H1 (cell line): ENCODE measurements at regions not wholly inside any gene's neighbourhood (a gene's known extent, or its start where the extent isn't known, plus 50 kb on each side); places are given as distances from the start of the nearest gene placed in this dataset.

Experiments
- CTCF ChIA-PET: fragments of 300-600 bp; sonication (Branson Sonifier 250); formaldehyde crosslinking; loops from one replicate; lab custom pipeline; 2021; ENCODE audit not compliant: partially characterized antibody; lab: Charles Lee
- POLR2A ChIA-PET: fragments of 300-600 bp; sonication (Branson Sonifier 250); formaldehyde crosslinking; loops from one replicate; lab custom pipeline; 2021; ENCODE audit warnings: inconsistent platforms; ENCODE audit not compliant: partially characterized antibody; lab: Charles Lee
- DNase-seq, 2 experiments: peaks; one replicate each; pipeline versions ENCODE4 v3.0.0 to v3.0.0-alpha.2; 2010 to 2022; ENCODE audit warnings: low spot score in 2 of 2, low read depth in 1 of 2, mixed read lengths in 1 of 2
- FAIRE-seq: peaks from 2 replicates; lab custom pipeline; 2011; peaks lifted over from hg19 to GRCh38; lab: Jason Lieb, UNC
- H2AFZ ChIP-seq: 2 replicates; pipeline ENCODE4 v1.8.1; 2012; ENCODE audit warnings: low read length, inconsistent platforms
- H2AK5ac ChIP-seq: 2 replicates; pipeline ENCODE4 v1.6.1; 2013; ENCODE audit warnings: low read depth, low read length
- H2BK120ac ChIP-seq: replicated peaks from 2 replicates; pipeline ENCODE3; 2013; ENCODE audit warnings: low read depth, low read length, inconsistent platforms
- H2BK12ac ChIP-seq: 2 replicates; pipeline ENCODE4 v1.6.1; 2013; ENCODE audit warnings: low read depth, low read length
- H2BK15ac ChIP-seq: 2 replicates; pipeline ENCODE4 v1.6.1; 2013; ENCODE audit warnings: low read length
- H2BK20ac ChIP-seq: 2 replicates; pipeline ENCODE4 v1.6.1; 2013; ENCODE audit warnings: low read length
- H2BK5ac ChIP-seq: 2 replicates; pipeline ENCODE4 v1.6.1; 2013; ENCODE audit warnings: low read depth, low read length
- H3K14ac ChIP-seq: 2 replicates; pipeline ENCODE4 v1.6.1; 2013; ENCODE audit warnings: inconsistent platforms; ENCODE audit not compliant: insufficient read length
- H3K18ac ChIP-seq: 2 replicates; pipeline ENCODE4 v1.6.1; 2013; ENCODE audit warnings: low read length; ENCODE audit errors: extremely low read depth
- H3K23ac ChIP-seq: 2 replicates; pipeline ENCODE4 v1.6.1; 2013; ENCODE audit warnings: inconsistent platforms; ENCODE audit not compliant: insufficient read length
- H3K23me2 ChIP-seq: 2 replicates; pipeline ENCODE4 v1.6.1; 2013; ENCODE audit warnings: low read depth, low read length
- H3K27ac ChIP-seq: 2 replicates; pipeline ENCODE4 v1.6.1; 2011; ENCODE audit warnings: low read depth, low read length, inconsistent platforms
- H3K27me3 ChIP-seq, 4 experiments: replicated peaks in 1 of 4; 1 replicate in 1 of 4; 2 replicates in 3 of 4; pipeline versions ENCODE4 v1.6.1 to v1.8.1; 2011 to 2013; ENCODE audit warnings: low read length in 3 of 4, mild to moderate bottlenecking in 3 of 4, inconsistent platforms in 2 of 4, mixed read lengths in 2 of 4, moderate library complexity in 1 of 4; ENCODE audit not compliant: control insufficient read depth in 3 of 4, insufficient read depth in 3 of 4; ENCODE audit errors: extremely low read depth in 1 of 4
- H3K36me3 ChIP-seq, 4 experiments: 2 replicates each; pipeline versions ENCODE4 v1.6.1 to v1.8.1; 2011 to 2013; ENCODE audit warnings: mild to moderate bottlenecking in 4 of 4, low read length in 3 of 4, moderate library complexity in 2 of 4, control low read depth in 1 of 4, inconsistent platforms in 1 of 4; ENCODE audit not compliant: insufficient read depth in 4 of 4, control insufficient read depth in 2 of 4
- H3K4ac ChIP-seq: replicated peaks from 2 replicates; pipeline ENCODE3; 2013; ENCODE audit warnings: low read length, low read depth, mixed read lengths, inconsistent platforms; ENCODE audit not compliant: insufficient read length
- H3K4me1 ChIP-seq, 4 experiments: replicated peaks in 1 of 4; 1 replicate in 1 of 4; 2 replicates in 3 of 4; pipeline versions ENCODE4 v1.6.1 to v1.8.1; 2011 to 2013; ENCODE audit warnings: low read length in 3 of 4, inconsistent platforms in 2 of 4, mixed read lengths in 1 of 4; ENCODE audit not compliant: insufficient read depth in 4 of 4, control insufficient read depth in 3 of 4
- H3K4me2 ChIP-seq, 2 experiments: 2 replicates each; pipeline versions ENCODE4 v1.6.1 to v1.8.1; 2011 to 2013; ENCODE audit warnings: low read depth in 2 of 2, low read length in 2 of 2, control low read depth in 1 of 2, inconsistent platforms in 1 of 2, mild to moderate bottlenecking in 1 of 2; ENCODE audit not compliant: insufficient read depth in 1 of 2
- H3K4me3 ChIP-seq, 4 experiments: fragments of 200-600, 300-600 bp in 1 of 4; sonication (generic), shearing (Covaris generic), sonication (Bioruptor Twin) in 1 of 4; 2 replicates each; pipeline versions ENCODE4 v1.5.1 to v1.8.1; 2011 to 2016; ENCODE audit warnings: low read length in 4 of 4, low read depth in 3 of 4, control low read depth in 2 of 4, inconsistent platforms in 2 of 4, mild to moderate bottlenecking in 2 of 4, mixed read lengths in 1 of 4, moderate library complexity in 1 of 4; ENCODE audit not compliant: insufficient read depth in 2 of 4; ENCODE audit errors: extremely low read depth in 1 of 4
- H3K56ac ChIP-seq: replicated peaks from 2 replicates; pipeline ENCODE3; 2013; ENCODE audit warnings: low read depth, mild to moderate bottlenecking, mixed read lengths, low read length, inconsistent platforms; ENCODE audit not compliant: insufficient read length
- H3K79me1 ChIP-seq: 2 replicates; pipeline ENCODE4 v1.6.1; 2013; ENCODE audit warnings: low read depth, low read length, control low read depth
- H3K79me2 ChIP-seq, 2 experiments: 2 replicates each; pipeline versions ENCODE4 v1.6.1 to v1.8.1; 2012 to 2013; ENCODE audit warnings: low read length in 2 of 2, mild to moderate bottlenecking in 2 of 2, inconsistent platforms in 1 of 2; ENCODE audit not compliant: insufficient read depth in 2 of 2, control insufficient read depth in 1 of 2
- H3K9ac ChIP-seq, 4 experiments: replicated peaks in 1 of 4; 1 replicate in 1 of 4; 2 replicates in 3 of 4; pipeline versions ENCODE4 v1.6.1 to v1.8.1; 2011 to 2013; ENCODE audit warnings: low read depth in 3 of 4, low read length in 3 of 4, control low read depth in 2 of 4, mild to moderate bottlenecking in 2 of 4, moderate library complexity in 2 of 4, inconsistent platforms in 1 of 4; ENCODE audit errors: extremely low read depth in 1 of 4
- H3K9me3 ChIP-seq, 2 experiments: 2 replicates each; pipeline versions ENCODE4 v1.6.1 to v1.8.1; 2012 to 2013; ENCODE audit warnings: mild to moderate bottlenecking in 2 of 2, moderate library complexity in 2 of 2, control low read depth in 1 of 2, inconsistent platforms in 1 of 2, low read depth in 1 of 2, low read length in 1 of 2, mixed read lengths in 1 of 2; ENCODE audit not compliant: insufficient read depth in 2 of 2
- H4K20me1 ChIP-seq, 2 experiments: replicated peaks in 1 of 2; 2 replicates each; pipeline versions ENCODE3 to v1.8.1; 2011 to 2013; ENCODE audit warnings: inconsistent platforms in 2 of 2, low read length in 2 of 2, mild to moderate bottlenecking in 1 of 2; ENCODE audit not compliant: insufficient read depth in 2 of 2, control insufficient read depth in 1 of 2
- H4K5ac ChIP-seq: 2 replicates; pipeline ENCODE4 v1.6.1; 2013; ENCODE audit warnings: low read length, low read depth, mixed read lengths, inconsistent platforms; ENCODE audit not compliant: insufficient read length
- H4K8ac ChIP-seq: 2 replicates; pipeline ENCODE4 v1.8.0; 2013; ENCODE audit warnings: mild to moderate bottlenecking, moderate library complexity, low read length, inconsistent platforms; ENCODE audit not compliant: insufficient read depth; ENCODE audit errors: extremely low read depth
- H4K91ac ChIP-seq: replicated peaks from 2 replicates; pipeline ENCODE3; 2013; ENCODE audit warnings: low read length, mixed read lengths, inconsistent platforms; ENCODE audit not compliant: insufficient read length
- KDM4A ChIP-seq: IDR thresholded peaks from one replicate; pipeline ENCODE4 v1.7.1; 2012; ENCODE audit warnings: low read depth, mild to moderate bottlenecking, moderate library complexity, low read length, inconsistent platforms; ENCODE audit not compliant: severe bottlenecking
- POLR2AphosphoS5 ChIP-seq: IDR thresholded peaks from 2 replicates; pipeline ENCODE4 v1.6.1; 2011; ENCODE audit warnings: low read depth, low read length
- RAD21 ChIP-seq, 2 experiments: IDR thresholded peaks in 1 of 2; conservative IDR thresholded peaks in 1 of 2; 2 replicates each; pipeline ENCODE4 v1.6.1; 2011; ENCODE audit warnings: low read depth in 2 of 2, low read length in 2 of 2, improper control_type of control experiment in 1 of 2, inconsistent platforms in 1 of 2, mild to moderate bottlenecking in 1 of 2, moderate library complexity in 1 of 2
- RNF2 ChIP-seq: fragments of 200-900, 300-1000 bp; sonication (generic); IDR thresholded peaks from 2 replicates; pipeline ENCODE4 v1.7.1; 2016; ENCODE audit warnings: borderline replicate concordance, low read depth, mild to moderate bottlenecking, antibody characterized with exemption, low read length; ENCODE audit not compliant: poor library complexity, severe bottlenecking; ENCODE audit errors: missing control alignments
- SIX5 ChIP-seq: IDR thresholded peaks from 2 replicates; pipeline ENCODE4 v1.6.1; 2011; ENCODE audit warnings: mild to moderate bottlenecking, low read depth, low read length
- SUZ12 ChIP-seq: fragments of 200-600 bp; sonication (generic); IDR thresholded peaks from 2 replicates; pipeline ENCODE4 v1.6.1; 2012; ENCODE audit warnings: mild to moderate bottlenecking, inconsistent platforms, low read length, moderate library complexity, mixed read lengths
- TBP ChIP-seq: IDR thresholded peaks from 2 replicates; pipeline ENCODE4 v1.6.1; 2011; ENCODE audit warnings: low read depth, low read length, improper control_type of control experiment
- WGBS, 2 experiments: shearing (Covaris generic) in 1 of 2; methylation state at CpG; one replicate each; pipeline versions ENCODE4 v1.1.6 to v1.1.7; 2013 to 2015; ENCODE audit warnings: low lambda C conversion rate in 2 of 2, mixed read lengths in 2 of 2, inconsistent platforms in 1 of 2, low coverage in 1 of 2, missing lambda C conversion rate in 1 of 2; ENCODE audit not compliant: insufficient replicate concordance in 2 of 2, insufficient coverage in 1 of 2, insufficient read length in 1 of 2; ENCODE audit errors: extremely low coverage in 1 of 2, missing lambda C conversion rate in 1 of 2; 5-methylcytosine and 5-hydroxymethylcytosine counted together

DNA sequence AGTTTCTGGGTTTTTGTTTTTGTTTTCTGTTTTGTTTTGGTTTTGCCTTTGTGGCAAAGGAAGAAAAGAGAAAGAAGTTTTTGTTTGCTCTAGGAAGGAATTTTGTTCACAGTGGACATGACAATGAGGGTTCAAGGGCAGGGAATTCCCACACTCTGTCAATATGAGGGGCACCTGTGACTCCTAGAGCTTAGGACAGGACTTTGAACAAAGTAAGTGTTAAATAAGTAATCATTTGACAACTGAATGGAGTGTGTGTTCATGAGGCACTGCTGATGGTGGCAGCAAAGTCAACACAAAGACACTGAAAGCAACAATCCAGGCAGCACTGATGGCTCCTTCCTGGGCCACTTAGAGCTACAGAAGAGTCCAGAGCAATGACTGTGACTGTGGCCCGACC, 1381.1 kb upstream of the LRRTM3 start:
- ChIA-PET POLR2A (no interaction called here), CTCF (no interaction called here)
- H3K4me1 ChIP-seq: no peaks in the 10 kb centered on the region
- H3K4me3 ChIP-seq: no peak overlapping the region
- H3K56ac ChIP-seq: no peak overlapping the region
- H4K8ac ChIP-seq: no peak overlapping the region
- FAIRE-seq (no peak), DNase-seq (no peak)
- no peaks in the 10 kb centered on the region for H3K27me3 ChIP-seq
- H2AK5ac ChIP-seq: no peak overlapping the region
- H2BK120ac ChIP-seq: no peak overlapping the region
- H3K4ac ChIP-seq: no peak overlapping the region
- no peak overlapping the region for H3K27ac ChIP-seq
- no peak overlapping the region for H2BK5ac ChIP-seq
- H4K20me1 ChIP-seq: no peaks in the 10 kb centered on the region
- H2BK20ac ChIP-seq: no peak overlapping the region
- no peaks in the 10 kb centered on the region for H3K79me2 ChIP-seq
- no peaks in the 10 kb centered on the region; the same call in 1 of the 2 replicates for H3K23me2 ChIP-seq
- no peak overlapping the region for H2BK12ac ChIP-seq
- no peak overlapping the region for H3K23ac ChIP-seq
- H4K5ac ChIP-seq: no peak overlapping the region
- no peak overlapping the region for H2BK15ac ChIP-seq
- no peaks in the 10 kb centered on the region for H3K79me1 ChIP-seq
- no peak overlapping the region for H4K91ac ChIP-seq
- no peaks in the 10 kb centered on the region for H3K36me3 ChIP-seq
- 100% methylated on average over 1 of the region's 1 CpG; no CpG with 5 or more reads in 1 of the 2 experiments for WGBS, 2 experiments
- no peaks in the 10 kb centered on the region for H3K9me3 ChIP-seq
- H3K9ac ChIP-seq: no peak overlapping the region
- no peak overlapping the region for H2AFZ ChIP-seq
- no peak overlapping the region for H3K4me2 ChIP-seq
- no peak overlapping the region for H3K14ac ChIP-seq
- H3K18ac ChIP-seq: no peak overlapping the region
- TF ChIP-seq RAD21 (IDR thresholded peaks at IDR 0.05 in 1 of 2, conservative IDR thresholded peaks at IDR 0.05 in 1 of 2; ENCODE audit: low read depth in 2 of 2, low read length in 2 of 2) (no peak), TBP (no peak), KDM4A (no peak), SIX5 (no peak), SUZ12 (no peak), RNF2 (no peak), POLR2AphosphoS5 (no peak)
